Mucosa of gallbladder (tissue), 1 donor: ENCODE measurements at regions not wholly inside any gene's neighbourhood (a gene's known extent, or its start where the extent isn't known, plus 50 kb on each side); places are given as distances from the start of the nearest gene placed in this dataset.
"Not testable (repeated sequence)": the region's sequence is repeated elsewhere in the genome, so short reads cannot be mapped to it uniquely, and the experiment has no call there.

ENCODE experiments used
- DNase-seq: peaks from one replicate; pipeline ENCODE4 v3.0.0-alpha.2; 2020; ENCODE audit warnings: low spot score
- donor health status: DM: no; HTN: no; CAD: no.

DNA sequence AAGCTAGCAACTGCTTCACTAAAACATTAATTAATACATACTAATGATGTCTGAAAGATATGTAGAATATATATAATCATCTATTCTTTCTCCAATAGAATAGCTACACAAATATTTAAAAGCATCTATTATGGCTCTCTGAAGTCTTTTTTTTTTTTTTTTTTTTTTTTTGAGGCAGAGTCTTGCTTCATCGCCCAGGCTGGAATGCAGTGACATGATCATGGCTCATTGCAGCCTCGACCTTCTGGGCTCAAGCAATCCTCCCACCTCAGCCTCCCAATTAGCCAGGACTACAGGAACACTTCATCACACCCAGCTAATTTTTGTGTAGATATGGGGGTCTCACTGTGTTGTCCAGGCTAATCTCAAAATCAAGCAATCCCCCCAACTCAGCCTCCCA, 120.4 kb upstream of the KYNU start:
- no peak for DNase-seq

DNA sequence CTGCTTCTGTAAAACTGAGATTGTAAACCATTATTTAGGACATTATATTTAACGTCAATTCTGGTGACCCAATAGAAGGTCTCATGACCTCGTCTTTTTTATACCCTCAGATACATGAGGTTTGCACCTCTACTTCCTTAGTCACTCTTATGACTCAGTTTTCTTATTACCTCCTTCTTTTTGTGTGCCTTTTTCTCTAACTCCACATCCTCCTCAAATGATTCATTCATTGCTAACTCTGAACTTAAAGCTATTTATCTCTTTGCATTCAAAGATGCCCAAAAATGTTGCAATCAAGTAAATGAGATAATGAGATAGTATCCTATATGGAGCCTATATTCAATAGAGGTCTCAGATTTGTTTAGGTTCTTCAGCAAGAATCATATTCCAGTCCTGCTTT, 121.0 kb upstream of the KYNU start:
- no peak for DNase-seq

DNA sequence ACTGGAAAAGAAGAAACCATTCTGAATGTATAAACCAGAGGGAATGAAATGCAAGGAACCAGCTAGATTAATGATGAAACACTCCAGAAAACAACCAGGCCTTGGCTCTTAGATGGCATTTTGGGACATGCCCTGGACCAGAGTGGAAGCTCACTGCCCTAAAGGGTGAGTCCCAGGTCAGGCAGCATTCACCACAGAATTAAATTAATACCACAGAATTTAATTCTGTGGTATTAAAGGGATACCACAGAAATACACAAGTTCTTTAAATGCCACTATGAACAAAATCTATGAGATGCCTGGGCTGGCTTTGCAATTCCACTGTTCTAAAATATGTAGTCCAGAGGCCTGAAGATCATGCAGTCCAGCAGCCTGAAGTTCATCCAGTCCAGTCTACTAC, 122.3 kb upstream of the KYNU start:
- DNase-seq = no peak

DNA sequence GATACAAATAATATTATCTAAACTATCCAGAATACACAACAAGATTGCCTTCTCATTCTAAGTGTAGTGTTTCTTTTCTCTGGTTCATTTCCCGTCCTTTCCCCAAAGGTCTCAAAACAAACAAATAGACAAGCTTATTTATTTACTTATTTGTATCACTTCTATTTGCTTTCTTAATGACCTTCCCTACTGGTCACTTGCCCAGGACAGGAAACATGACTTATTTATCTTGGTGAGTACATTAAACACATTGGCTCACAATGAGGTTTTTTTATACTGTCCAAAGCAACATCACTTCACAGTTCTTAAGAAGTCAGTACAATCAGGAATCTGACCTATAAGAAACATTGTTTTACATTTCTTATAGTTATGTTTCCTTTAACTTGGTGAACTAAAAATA, 123.3 kb upstream of the KYNU start:
- no peak for DNase-seq

DNA sequence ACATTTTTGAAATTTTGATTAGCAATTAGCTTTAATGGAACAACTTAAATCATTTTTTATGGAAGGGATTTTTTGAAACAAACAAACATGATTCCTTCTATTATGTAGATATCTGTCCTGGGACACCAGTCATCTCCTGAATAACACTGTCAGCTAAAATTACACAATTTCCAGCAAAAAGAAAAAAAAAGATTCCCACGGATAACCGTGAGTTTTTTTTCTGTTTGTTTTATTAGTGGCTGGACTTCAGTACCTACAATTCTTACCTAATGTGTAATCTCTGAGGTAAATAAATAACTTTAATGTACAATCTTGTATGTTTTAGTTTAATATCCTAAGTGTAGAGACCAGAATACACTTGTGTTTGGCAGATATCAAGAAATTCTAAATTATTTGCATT, 126.6 kb upstream of the KYNU start:
- no peak for DNase-seq

DNA sequence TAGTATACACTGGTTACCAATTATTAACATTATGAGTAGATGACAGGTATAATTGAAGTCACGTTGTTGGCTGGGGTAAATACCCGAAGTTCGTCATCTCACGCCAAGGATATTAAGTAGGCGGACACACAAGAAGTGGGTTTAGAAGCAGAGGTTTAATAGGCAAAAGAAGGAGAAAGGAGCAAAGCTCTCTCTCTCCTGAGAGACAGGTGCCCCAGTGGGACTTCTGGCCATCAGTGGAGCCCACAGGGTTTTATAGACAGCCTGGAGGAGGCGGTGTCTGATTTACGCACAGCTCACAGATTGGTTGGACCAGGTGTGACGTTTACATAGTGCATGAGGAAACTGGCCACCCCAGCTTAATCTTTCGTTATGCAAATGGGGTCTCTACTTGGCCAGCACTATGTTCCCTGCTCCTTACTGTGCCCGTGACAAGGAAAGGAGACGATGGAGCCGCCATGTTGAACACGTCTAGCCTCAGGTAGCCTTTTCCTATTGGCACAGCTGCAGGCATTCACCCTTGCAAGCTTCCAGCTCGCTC, 128.8 kb upstream of the KYNU start:
- DNase-seq = no peak

DNA sequence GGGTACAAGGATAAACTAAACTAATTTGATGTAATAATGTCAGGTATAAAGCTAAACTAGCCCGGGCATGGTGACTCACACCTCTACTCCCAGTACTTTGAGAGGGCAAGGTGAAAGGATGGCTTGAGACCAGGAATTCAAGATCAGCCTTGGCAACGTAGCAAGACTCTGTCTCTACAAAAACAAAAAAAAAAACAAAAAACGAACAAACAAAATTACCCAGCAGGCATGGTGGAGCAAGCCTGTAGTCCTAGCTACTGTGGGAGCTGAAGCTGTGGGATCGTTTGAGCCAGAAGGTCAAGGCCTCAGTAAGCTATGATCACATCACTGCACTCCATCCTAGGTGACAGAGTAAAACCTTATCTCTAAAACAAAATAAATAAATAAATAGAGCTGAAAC, 131.8 kb upstream of the KYNU start:
- no peak for DNase-seq

DNA sequence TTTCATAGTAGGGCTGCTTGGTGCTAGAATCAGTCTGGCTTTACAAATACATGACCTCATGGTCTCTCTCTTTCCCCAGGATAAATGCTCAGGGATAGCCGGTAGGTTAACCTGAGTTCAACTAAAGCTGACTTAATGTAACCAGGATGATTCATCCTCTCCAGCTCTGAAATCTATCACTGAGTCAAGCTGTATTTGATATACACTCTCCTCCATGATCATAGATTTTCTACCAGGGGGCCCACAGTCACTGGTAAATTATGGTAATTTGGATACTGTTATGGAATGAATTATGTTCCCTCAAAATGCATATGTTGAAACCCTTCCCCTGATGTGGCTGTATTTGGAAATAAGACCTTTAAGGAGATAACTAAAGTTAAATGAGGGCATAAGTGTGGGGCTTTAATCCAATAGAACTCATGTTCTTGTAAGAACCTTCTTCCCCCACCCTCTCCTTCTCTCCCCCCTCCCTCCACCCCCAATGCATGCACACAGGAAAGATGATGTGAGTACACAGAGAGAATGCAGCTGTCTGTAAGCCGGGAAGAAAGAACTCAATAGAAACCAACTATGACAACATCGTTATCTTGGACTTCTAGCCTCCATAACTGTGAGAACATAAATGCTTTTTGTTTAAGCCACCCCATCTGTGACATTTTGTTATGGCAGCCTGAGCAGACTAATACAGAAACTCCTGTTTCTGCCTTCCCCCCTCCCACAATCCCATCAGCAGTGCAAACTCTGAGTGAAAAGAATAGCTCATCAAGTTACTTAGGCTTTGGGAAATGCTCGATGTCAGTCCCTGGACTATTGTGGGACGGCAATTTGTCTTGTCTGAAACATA, 134.9 kb upstream of the KYNU start:
- no peak for DNase-seq

DNA sequence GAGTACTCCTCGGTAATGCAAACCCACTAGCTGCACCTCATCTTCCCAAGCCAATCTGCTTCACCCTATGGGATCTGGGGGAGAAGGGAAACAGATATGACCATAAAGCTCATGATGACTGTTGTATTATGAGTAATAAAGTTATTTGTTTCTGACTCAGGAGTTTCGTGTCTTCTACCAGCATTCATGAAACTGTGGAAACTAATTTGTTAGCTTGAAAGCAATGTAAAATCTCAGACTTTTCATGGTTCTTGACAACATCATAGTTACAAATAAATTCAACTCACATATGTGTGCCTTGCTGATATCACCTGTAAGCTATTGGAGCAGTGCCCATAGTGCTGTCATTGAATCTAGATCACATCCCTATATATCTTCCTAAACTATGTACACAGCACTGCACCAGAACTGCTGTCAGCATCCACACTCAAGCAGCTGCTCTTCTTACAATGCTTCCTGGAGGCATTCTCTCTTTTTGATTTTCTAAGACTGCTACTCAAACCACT, 135.6 kb upstream of the KYNU start:
- DNase-seq = no peak

DNA sequence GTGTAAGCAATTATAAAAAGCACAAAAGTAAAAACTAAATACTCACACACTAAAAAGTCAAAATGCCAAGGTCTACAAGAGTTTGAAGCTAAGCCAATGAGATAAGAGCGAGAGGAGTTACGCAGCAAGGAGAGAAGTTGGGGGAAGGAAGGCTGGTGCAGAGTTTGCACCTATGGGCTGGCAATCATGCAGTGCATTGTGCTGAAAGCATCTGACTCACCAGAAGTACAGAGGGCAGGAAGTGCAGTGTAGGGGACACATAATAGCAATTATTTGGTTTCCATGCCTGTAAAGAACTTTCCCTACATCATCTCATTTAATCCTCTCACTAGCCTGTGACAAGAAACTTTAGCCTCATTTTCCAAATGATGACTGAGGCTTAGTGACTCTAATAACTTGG, 142.7 kb upstream of the KYNU start:
- no peak for DNase-seq

DNA sequence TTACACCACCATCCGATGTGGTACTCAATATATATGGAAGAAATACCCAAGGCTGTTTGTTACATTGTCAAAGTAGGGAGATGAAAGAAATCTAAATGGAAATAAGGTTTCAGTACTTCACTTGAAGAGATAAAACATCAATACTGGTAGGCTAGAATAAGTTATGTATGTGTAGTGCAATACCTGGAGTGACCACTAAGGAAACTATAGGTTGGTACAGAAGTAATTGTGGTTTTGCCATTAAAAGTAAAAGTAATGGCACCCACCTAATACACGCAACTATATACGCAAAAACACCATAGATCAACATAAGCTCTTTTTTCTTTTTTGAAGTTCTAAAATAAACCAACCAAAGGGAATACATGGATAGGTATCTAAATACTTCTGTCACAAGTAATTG, 143.2 kb upstream of the KYNU start:
- no peak for DNase-seq

DNA sequence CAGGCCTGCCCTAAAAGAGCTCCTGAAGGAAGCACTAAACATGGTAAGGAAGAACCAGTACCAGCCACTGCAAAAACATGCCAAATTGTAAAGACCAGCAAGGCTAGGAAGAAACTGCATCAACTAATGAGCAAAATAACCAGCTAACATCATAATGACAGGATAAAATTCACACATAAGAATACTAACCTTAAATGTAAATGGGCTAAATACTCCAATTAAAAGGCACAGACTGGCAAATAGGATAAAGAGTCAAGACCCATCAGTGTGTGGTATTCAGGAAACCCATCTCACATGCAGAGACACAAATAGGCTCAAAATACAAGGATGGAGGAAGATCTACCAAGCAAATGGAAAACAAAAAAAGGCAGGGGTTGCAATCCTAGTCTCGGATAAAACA, 147.7 kb upstream of the KYNU start:
- not testable (repeated sequence) for DNase-seq

DNA sequence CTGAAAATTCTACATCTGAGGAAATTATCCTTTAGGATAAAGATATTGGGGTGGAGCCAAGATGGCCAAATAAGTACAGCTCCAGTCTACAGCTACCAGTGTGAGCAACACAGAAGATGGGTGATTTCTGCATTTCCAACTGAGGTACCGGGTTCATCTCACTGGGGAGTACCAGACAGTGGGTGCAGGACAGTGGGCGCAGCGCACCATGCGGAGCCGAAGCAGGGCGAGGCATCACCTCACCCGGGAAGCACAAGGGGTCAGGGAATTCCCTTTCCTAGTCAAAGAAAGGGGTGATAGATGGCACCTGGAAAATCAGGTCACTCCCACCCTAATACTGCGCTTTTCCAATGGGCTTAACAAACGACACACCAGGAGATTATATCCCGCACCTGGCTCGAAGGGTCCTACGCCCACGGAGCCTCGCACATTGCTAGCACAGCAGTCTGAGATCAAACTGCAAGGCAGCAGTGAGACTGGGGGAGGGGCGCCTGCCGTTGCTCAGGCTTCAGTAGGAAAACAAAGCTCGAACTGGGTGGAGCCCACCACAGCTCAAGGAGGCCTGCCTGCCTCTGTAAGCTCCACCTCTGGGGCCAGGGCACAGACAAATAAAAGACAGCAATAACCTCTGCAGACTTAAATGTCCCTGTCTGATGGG, 149.5 kb upstream of the KYNU start:
- DNase-seq = not testable (repeated sequence)

DNA sequence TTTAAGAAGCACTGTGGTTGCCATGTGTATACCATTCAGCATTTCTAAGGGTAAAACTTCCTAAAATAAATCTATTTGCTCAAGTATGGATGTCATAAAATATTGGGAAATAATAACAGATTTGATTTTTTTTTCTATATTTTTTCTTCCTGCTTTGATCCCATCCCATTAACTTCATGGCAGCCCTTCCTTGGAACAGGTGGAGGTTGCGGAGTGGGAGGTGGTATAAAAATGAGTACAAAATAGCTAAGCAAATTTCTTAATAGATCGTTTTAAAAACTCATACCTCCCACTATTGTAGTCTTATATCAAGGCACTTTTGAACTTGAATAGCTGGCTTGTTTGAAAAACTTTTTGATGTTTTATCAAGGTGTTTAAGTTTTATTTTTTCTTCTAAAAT, 152.1 kb upstream of the KYNU start:
- DNase-seq = no peak

DNA sequence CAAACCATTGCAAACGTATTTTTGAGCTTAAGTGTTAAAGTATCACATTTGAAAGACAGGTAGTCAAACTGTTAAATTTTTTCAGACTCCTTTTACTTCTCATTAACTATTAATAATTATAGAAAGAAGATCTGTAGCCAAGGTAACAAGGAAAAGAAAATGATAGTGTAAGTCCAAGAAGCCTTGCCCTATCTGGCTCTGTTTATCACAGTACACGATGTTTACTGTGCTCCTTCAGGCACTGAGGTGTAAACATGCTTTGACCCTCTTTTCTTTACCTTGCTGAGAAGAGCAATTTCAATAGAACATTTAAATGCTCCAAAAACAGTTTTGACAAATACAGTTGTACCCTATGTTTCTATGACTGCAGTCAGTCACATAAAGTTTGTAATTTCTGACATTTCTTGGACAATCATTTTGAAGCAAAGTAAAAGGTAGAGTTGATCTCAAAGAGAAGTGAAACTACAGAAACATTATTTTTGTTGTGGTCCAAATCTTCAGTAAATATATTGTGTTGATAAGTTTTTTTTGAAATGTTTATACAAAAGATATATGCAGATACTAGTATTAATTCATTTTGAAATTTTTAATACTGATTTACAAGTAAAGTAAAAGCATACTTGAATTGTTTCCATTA, 152.6 kb upstream of the KYNU start:
- no peak for DNase-seq

DNA sequence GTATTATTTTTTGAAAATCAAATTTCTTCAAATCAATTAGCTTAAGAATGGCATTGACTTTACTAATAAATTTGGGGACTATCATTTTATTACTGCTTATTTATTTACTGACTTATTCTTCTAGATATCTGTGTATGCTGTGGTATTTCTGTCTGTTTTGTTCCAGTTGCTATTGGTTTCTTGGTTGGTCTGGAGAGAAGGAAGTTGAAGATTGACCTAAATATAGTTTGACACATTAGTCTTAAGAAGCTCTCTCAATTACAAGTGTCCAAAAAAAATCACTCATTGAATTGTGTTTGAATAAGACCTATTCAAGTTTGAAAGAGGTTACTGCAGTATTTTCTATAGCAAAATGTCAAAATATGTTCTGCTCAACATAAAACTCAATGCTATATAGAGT, 153.3 kb upstream of the KYNU start:
- no peak for DNase-seq

DNA sequence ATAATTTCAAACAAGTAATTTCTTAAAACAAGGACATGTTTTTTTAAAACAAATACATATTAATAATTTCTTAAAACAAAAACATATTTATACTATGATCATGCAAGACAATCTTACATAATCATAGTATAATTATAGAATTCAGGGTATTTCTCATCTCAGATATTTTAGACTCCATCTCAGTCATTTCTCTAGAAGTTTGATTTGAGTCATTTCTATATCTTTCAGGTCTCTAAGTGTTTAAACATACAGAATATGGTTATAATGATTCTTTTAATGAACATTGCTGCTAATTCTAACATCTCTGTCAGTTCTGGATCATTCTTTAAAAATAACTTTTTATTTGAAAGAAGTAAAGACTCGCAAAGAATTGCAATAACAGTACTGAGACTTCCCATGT, 154.2 kb upstream of the KYNU start:
- no peak for DNase-seq

DNA sequence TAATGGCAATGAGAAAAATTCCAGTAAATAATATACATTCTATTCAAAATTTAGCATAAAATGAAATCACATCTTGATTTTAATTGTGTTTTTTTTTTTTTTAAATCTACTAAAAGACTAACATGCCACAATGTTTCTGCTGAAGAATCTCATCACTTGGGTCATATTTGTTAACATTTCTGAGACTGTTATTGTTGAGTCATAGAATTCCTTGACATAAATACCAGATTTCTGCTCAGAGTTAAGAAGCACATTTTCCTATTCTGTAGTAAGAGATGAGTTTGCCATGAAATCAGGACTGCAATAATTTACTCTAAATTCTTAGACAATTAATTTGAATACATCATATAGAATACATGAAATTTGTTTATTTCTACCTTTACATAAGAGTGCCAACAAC, 154.9 kb upstream of the KYNU start:
- no peak for DNase-seq

DNA sequence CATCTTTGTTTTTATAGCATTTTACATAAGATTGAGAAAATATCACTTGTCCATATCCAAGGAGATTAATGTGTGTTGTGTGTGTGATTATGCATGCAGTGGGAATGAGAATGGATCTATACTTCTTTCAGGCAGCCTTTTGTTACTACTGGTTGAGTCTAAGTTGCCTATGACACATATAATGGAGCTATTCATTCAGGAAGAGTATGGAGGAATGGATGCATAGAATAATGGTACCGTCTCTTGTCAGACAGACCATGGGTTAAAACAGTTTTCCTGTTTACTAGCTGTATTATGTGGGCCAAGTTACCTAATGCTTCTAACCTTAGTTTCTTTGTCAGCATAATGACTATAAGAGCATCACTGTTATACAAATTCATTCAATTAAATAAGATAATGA, 155.4 kb upstream of the KYNU start:
- DNase-seq = no peak

DNA sequence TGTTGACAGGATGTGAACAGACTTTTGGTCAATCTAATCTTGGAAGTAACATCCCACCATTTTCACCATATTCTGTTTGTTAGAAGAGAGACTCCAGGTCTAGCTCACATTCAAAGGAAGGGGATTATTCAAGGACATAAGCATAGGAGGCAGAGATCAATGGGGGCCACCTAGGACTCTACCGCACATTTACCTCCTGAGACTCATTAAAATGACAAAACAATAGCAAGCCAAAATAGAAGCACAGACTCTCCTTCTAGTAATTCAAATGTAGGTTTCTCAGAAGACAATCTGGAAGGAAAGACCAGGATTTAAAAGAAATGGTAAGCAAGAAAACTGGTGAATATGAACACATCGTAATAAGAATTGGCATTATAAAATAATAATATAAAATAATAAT, 156.4 kb upstream of the KYNU start:
- DNase-seq = no peak

DNA sequence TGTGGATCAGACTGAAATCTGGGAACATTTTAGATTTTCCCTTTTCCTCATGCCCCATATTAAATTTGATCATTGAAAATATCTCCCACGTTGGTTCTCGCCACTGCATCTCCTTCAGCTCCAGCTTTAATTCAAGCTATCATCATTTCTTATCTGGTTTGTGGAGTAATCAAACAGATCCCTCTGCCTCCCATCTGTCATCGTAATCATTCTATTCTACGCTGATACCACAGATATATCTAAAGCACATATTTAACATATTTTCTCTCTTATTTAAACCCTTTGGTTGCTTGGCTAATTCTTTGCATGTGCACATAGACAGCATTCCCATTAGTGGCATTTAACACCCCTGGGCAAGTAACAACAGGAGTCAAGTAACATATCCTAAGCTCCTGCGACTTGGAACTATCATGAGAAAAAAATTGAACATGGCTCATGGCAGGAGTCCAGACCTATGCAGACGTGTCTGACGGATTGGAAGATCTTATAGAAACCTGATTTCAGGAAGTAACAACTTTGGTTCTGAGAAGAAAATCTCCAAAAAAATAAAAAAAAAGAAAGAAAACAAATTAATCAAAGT, 158.8 kb upstream of the KYNU start:
- no peak for DNase-seq
